NAMALWA (cell line): ENCODE measurements at regions not wholly inside any gene's neighbourhood (a gene's known extent, or its start where the extent isn't known, plus 50 kb on each side); places are given as distances from the start of the nearest gene placed in this dataset.
A peak's percentile ranks its signal among the peaks of the same experiment; 100 is the strongest.

Source experiments
- DNase-seq: peaks from one replicate; pipeline ENCODE4 v3.0.0-alpha.2; 2015; ENCODE audit warnings: low spot score

GRCh38 chrX:20378233-20378920 lies 111.7 kb upstream of the RPS6KA3 start:
- no peak for DNase-seq

- DNase-seq: peak; percentile 32
Observed at GRCh38 chrX:20374900-20375438, 108.3 kb upstream of the RPS6KA3 start.

GRCh38 chrX:20374450-20374849 lies 107.7 kb upstream of the RPS6KA3 start:
- DNase-seq: no peak

- no peak for DNase-seq
Observed at GRCh38 chrX:20373063-20373462, 106.4 kb upstream of the RPS6KA3 start.

- DNase-seq: no peak
Observed at GRCh38 chrX:20372533-20372932, 105.8 kb upstream of the RPS6KA3 start.

- DNase-seq: no peak
Observed at GRCh38 chrX:20369468-20369867, 102.8 kb upstream of the RPS6KA3 start.

- DNase-seq: no peak
Observed at GRCh38 chrX:20364238-20364637, 97.5 kb upstream of the RPS6KA3 start.

- no peak for DNase-seq
Observed at GRCh38 chrX:20363275-20363674, 96.6 kb upstream of the RPS6KA3 start.

GRCh38 chrX:20362268-20363267 lies 95.9 kb upstream of the RPS6KA3 start:
- DNase-seq: no peak

DNA sequence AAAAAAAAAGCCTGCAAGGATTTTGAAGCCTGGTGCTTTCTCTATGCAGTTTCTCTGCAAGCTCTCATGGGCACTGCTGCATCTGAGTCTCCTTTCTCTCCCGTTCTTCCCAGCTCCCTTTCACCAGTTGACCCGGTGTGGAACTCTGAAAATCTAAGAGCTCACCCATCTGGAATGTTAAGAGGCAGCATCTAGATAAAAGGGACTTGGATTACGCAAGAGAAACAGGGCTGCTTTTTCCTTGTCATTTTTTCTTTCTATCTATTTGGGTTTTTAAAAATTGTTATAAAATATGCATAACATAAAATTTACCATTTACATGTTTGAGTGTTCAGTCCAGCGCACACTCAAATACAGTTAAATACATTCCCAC lies 95.2 kb upstream of the RPS6KA3 start:
- DNase-seq: no peak

GRCh38 chrX:20361081-20361889 lies 94.6 kb upstream of the RPS6KA3 start:
- DNase-seq: no peak

DNA sequence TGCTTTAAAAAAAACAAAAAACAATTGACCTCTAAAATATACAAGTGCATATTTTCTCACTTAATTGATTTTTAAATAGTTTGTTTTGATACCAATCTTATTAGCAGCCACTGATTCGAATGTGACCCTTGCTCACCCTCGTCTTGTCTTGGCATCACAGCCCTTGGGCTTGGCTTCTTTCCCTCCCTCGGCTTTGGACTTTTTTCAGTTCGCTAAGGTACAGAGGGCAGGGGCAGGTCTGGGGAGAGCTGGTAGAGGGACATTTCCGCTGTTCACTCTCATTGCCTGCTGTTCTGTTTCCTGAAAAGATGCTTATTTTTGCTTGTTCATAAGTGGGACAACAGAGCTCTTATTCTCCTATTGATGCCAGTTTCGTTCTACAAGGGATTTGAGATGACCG lies 88.5 kb upstream of the RPS6KA3 start:
- no peak for DNase-seq

DNA sequence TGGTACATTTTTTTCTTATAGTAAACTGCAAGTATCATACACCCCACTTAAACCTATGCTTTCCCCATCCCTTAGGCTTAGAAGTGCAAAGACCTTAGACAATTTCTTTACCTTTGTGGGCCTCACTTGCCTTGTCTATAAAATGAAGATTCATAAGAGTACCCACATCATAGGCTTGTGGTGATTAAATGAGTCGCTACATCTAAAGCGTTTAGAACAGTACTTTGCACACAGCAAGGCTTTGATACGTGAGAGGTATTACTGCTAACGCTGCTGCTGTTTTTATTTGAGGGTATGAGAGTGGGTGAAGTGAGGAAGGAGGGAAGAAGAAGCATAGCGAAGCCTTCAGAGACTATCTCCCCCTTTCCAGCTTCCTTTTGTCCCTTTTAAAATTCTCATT lies 87.8 kb upstream of the RPS6KA3 start:
- DNase-seq: no peak

DNA sequence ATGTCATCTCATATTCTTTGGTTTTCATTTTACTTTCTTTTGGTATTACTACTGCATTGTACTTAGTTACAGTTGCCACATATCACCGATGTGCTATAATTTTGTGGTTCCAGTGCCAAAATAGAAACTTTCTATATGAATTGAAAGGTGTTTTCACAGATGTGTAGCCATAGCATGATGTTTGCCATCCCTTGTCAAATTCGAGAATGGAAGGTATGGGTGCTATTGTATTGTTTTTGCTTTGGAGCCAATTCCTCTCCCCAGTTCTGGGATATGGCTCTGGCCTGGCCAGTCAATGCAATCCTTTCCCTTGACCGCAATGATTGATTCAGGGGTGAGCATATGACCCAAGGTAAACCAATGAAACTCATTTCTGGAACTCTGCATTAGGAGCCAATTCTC lies 86.2 kb upstream of the RPS6KA3 start:
- DNase-seq: no peak

DNA sequence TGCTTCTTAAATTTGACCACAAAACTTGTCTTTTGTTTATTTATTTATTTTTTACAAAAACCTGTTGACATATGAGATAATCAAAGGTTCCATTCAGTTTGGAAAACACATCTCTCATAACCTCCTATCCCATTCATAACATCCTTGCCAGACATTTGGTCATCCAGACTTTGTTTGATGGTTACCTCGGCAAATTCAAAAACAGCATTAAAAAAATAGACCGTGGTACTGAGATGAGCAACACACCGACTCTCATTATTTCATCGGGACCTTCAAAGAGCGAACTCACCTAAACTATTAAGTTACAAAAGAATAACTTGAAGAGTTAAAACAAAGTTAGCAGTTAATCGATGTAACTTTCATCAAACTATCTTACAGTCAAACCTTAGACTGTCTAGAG lies 85.8 kb upstream of the RPS6KA3 start:
- DNase-seq: no peak

DNA sequence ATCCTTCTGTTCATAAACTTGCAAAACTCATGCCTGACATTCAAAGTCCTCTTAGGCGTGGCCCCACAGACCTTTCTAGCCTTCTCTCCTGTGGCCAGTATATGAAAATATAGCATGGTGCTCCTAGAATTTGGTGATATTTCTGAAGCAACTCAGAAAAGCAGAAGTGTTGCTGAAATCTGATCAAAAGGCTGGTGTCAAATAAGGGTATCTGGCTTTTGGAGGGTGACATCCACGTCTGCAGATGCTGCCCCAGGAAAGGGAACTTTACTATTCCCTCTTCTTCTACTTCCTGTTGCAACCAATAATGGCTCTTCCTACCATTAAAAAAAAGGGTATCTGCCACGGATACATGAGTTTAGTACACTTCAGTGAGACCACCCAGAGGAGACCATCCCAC lies 83.9 kb upstream of the RPS6KA3 start:
- no peak for DNase-seq

GRCh38 chrX:20348139-20348538 lies 81.4 kb upstream of the RPS6KA3 start:
- no peak for DNase-seq

DNA sequence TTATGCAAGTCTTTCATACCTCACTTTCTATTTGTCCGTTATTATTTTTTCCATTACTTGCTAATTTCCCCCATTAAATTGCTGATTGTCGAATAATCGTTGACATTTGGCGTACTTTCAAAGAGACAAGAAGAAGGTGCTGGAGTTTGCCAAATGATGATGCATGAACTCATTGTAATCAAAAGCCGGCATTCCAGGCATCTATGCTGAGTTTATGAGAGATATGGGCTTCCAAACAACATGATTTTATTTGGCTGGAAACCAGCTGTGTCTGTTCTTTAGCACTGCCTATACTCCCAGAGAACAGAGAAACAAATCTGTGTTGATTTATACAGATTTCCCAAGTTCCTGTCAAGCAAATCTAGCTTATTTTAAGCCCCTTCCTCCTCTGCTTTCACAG lies 80.8 kb upstream of the RPS6KA3 start:
- DNase-seq: no peak

DNA sequence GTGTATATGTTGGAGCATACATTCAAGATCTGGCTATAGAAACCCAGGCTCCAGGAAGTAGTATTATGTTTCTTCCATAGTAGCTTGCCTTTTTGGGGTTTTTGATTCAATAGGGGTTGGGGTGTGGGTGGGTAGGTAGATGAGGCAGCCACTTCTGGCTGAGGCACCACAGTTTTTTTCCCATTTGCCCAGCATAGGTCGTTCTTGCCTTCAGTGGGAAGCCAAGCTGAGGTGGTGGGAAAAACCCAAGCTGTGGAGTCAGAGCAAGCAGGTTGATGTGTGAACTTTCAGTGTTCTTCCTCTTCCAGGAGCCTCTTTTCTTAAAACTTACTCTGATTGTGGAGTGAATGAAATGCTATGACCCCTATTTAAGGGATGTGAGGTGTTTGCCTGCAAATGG lies 67.0 kb upstream of the RPS6KA3 start:
- no peak for DNase-seq

- no peak for DNase-seq
Observed at GRCh38 chrX:20330545-20330944, 63.8 kb upstream of the RPS6KA3 start.

DNA sequence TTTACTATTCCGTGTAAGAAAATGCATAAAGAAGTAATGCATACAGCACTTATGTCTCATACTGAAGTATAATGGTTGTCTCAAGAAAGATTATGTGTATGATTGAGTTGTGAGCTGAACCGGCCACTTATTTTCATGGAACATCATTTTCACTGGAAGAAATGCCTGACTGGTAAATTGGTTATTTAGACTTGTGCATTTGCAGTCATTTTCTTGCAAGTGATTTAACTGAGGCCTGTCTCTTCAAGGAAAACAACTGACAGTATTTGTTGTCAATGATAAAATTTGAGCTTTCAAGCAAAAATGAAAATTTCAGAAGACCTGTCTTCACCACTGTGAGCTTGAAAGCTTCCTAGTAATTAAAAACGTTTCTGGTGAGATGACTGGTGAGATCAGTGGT lies 62.7 kb upstream of the RPS6KA3 start:
- no peak for DNase-seq

DNA sequence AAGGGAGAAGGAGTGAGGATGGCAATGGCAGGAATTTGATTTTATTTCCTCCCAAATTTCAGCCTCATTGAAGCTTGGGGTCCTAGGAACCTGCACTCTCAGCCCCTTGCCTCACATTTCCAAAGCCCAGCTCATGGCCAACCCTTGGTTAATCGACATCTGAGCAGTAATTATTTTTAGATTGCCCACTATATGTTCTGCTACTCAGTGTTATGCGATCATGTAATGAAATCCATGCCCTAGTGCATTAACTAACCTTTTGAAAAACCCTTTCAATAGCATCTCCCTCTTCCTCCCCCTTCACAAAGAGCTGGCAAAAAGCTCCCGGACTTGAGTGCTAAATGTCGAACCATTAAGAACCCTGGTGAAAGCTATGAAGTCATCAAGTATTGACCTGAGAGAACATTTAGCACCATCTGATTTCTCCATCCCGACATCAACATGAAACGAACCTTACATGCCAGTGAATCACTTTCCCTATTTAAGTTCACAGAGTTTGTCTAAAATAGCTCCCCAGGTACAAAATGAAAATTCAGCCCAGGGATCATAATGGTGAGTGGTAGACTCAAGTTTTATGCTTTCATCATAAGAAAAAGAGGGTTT lies 59.2 kb upstream of the RPS6KA3 start:
- DNase-seq: no peak
